ENCODE measurements at regions not wholly inside any gene's neighbourhood (a gene's known extent, or its start where the extent isn't known, plus 50 kb on each side); places are given as distances from the start of the nearest gene placed in this dataset.

GRCh38 chr10:107749235-107749634 lies 584.7 kb upstream of the SORCS1 start:
- DNase-seq (ENCODE audit: low spot score): no peak

- no peak for DNase-seq (ENCODE audit: low spot score)
These were observed 583.3 kb upstream of the SORCS1 start for GRCh38 chr10:107747851-107748250.

GRCh38 chr10:107741971-107742370 lies 577.5 kb upstream of the SORCS1 start:
- no peak for DNase-seq (ENCODE audit: low spot score)

- no peak for DNase-seq (ENCODE audit: low spot score)
These were observed 576.6 kb upstream of the SORCS1 start for GRCh38 chr10:107740962-107741690.

GRCh38 chr10:107739951-107740350 lies 575.4 kb upstream of the SORCS1 start:
- DNase-seq (ENCODE audit: low spot score): no peak

- DNase-seq (ENCODE audit: low spot score): no peak
These were observed 569.0 kb upstream of the SORCS1 start for GRCh38 chr10:107733328-107734130.

GRCh38 chr10:107732045-107732444 lies 567.5 kb upstream of the SORCS1 start:
- DNase-seq (ENCODE audit: low spot score): no peak

- no peak for DNase-seq (ENCODE audit: low spot score)
These were observed 564.3 kb upstream of the SORCS1 start for GRCh38 chr10:107728807-107729206.

GRCh38 chr10:107727767-107728317 lies 563.3 kb upstream of the SORCS1 start:
- DNase-seq (ENCODE audit: low spot score): no peak

GRCh38 chr10:107718864-107719263 lies 554.4 kb upstream of the SORCS1 start:
- DNase-seq (ENCODE audit: low spot score): no peak

GRCh38 chr10:107717046-107717445 lies 552.5 kb upstream of the SORCS1 start:
- no peak for DNase-seq (ENCODE audit: low spot score)

GRCh38 chr10:107715565-107715964 lies 551.1 kb upstream of the SORCS1 start:
- DNase-seq (ENCODE audit: low spot score): no peak

- no peak for DNase-seq (ENCODE audit: low spot score)
These were observed 544.5 kb upstream of the SORCS1 start for GRCh38 chr10:107708981-107709380.

GRCh38 chr10:107706096-107706725 lies 541.7 kb upstream of the SORCS1 start:
- no peak for DNase-seq (ENCODE audit: low spot score)

- DNase-seq (ENCODE audit: low spot score): no peak
These were observed 537.4 kb upstream of the SORCS1 start for GRCh38 chr10:107701943-107702342.

- no peak for DNase-seq (ENCODE audit: low spot score)
These were observed 527.6 kb upstream of the SORCS1 start for GRCh38 chr10:107692072-107692471.

- DNase-seq (ENCODE audit: low spot score): no peak
These were observed 524.8 kb upstream of the SORCS1 start for GRCh38 chr10:107689323-107689722.

GRCh38 chr10:107687701-107688100 lies 523.2 kb upstream of the SORCS1 start:
- DNase-seq (ENCODE audit: low spot score): no peak

GRCh38 chr10:107686095-107686494 lies 521.6 kb upstream of the SORCS1 start:
- DNase-seq (ENCODE audit: low spot score): no peak

GRCh38 chr10:107671960-107672359 lies 507.5 kb upstream of the SORCS1 start:
- DNase-seq (ENCODE audit: low spot score): no peak

- no peak for DNase-seq (ENCODE audit: low spot score)
These were observed 501.7 kb upstream of the SORCS1 start for GRCh38 chr10:107666214-107666613.

- no peak for DNase-seq (ENCODE audit: low spot score)
These were observed 501.0 kb upstream of the SORCS1 start for GRCh38 chr10:107665459-107665858.

All from mesenteric fat pad (tissue), 1 donor.